ENCODE measurements at regions not wholly inside any gene's neighbourhood (a gene's known extent, or its start where the extent isn't known, plus 50 kb on each side); places are given as distances from the start of the nearest gene placed in this dataset.

GRCh38 chr15:26146202-26146601, 283.1 kb upstream of the ATP10A start (continued):
- no peak for TF ChIP-seq ZNF518A (tag by site-specific recombination; conservative IDR thresholded peaks at IDR 0.05; ENCODE audit: low read depth)

GRCh38 chr15:26145796-26146195, 282.7 kb upstream of the ATP10A start:
- H3K4me1 ChIP-seq (ENCODE audit: control insufficient read depth, insufficient read depth, low read length) = no peaks in the 10 kb centered on the region
- ChIA-PET CTCF (no interaction called here), POLR2A (no interaction called here)
- TF ChIP-seq ZNF514 (tag by site-specific recombination; IDR thresholded peaks at IDR 0.05) = no peak
- TF ChIP-seq GLIS2 (tag by site-specific recombination; IDR thresholded peaks at IDR 0.05) = no peak
- TF ChIP-seq TCF7L2 (IDR thresholded peaks at IDR 0.05; ENCODE audit: borderline replicate concordance, low read depth, low read length) = no peak
- TF ChIP-seq ZSCAN16 (tag by site-specific recombination; IDR thresholded peaks at IDR 0.05) = no peak
- no peak for TF ChIP-seq ZBTB21 (tag by site-specific recombination; IDR thresholded peaks at IDR 0.05)
- no peak for TF ChIP-seq ZNF140 (tag by site-specific recombination; IDR thresholded peaks at IDR 0.05)
- TF ChIP-seq ZNF112 (tag by site-specific recombination; IDR thresholded peaks at IDR 0.05) = no peak
- no peak for TF ChIP-seq ZBTB8A (tag by site-specific recombination; IDR thresholded peaks at IDR 0.05)
- no peak for TF ChIP-seq ZNF133 (tag by site-specific recombination; IDR thresholded peaks at IDR 0.05)
- TF ChIP-seq GFI1B (tag by site-specific recombination; IDR thresholded peaks at IDR 0.05) = no peak
- TF ChIP-seq ZIC2 (tag by site-specific recombination; IDR thresholded peaks at IDR 0.05) = no peak
- no peak for TF ChIP-seq ZNF146 (tag by site-specific recombination; IDR thresholded peaks at IDR 0.05)
- TF ChIP-seq ZNF548 (tag by site-specific recombination; IDR thresholded peaks at IDR 0.05) = no peak
- no peak for TF ChIP-seq ZNF544 (tag by site-specific recombination; IDR thresholded peaks at IDR 0.05)
- TF ChIP-seq ZNF658 (tag by site-specific recombination; IDR thresholded peaks at IDR 0.05) = no peak
- TF ChIP-seq ZNF239 (tag by site-specific recombination; IDR thresholded peaks at IDR 0.05) = no peak
- TF ChIP-seq ZBTB1 (tag by site-specific recombination; IDR thresholded peaks at IDR 0.05) = no peak
- no peak for TF ChIP-seq ZNF16 (tag by site-specific recombination; IDR thresholded peaks at IDR 0.05; ENCODE audit: low read depth)
- TF ChIP-seq KLF8 (tag by site-specific recombination; IDR thresholded peaks at IDR 0.05) = no peak
- H3K36me3 ChIP-seq (ENCODE audit: control insufficient read depth in 2 of 2, insufficient read depth in 1 of 2, low read length in 2 of 2) = no peaks in the 10 kb centered on the region
- no peak overlapping the region for H3K27ac ChIP-seq (ENCODE audit: extremely low read depth, low read depth, low read length)
- no peaks in the 10 kb centered on the region for H3K9me3 ChIP-seq (ENCODE audit: control insufficient read depth, insufficient read depth, low read depth, low read length)
- no peak overlapping the region for H3K4me3 ChIP-seq (ENCODE audit: low read depth, low read length)

- Histone ChIP-seq H3K4me3 (ENCODE audit: low read depth, low read length) (no peak overlapping the region), H3K36me3 (ENCODE audit: control insufficient read depth in 2 of 2, insufficient read depth in 1 of 2, low read length in 2 of 2) (no peaks in the 10 kb centered on the region), H3K9me3 (ENCODE audit: control insufficient read depth, insufficient read depth, low read depth, low read length) (no peaks in the 10 kb centered on the region), H3K27ac (ENCODE audit: extremely low read depth, low read depth, low read length) (no peak overlapping the region), H3K4me1 (ENCODE audit: control insufficient read depth, insufficient read depth, low read length) (no peaks in the 10 kb centered on the region)
- CTCF ChIA-PET = no interaction called here
- TF ChIP-seq OVOL3 (tag by site-specific recombination; IDR thresholded peaks at IDR 0.05) = no peak
- TF ChIP-seq HOXC10 (CRISPR knock-in tag; IDR thresholded peaks at IDR 0.05) = no peak
- TF ChIP-seq ZNF184 (tag by site-specific recombination; IDR thresholded peaks at IDR 0.05) = no peak
- no peak for TF ChIP-seq ZFP3 (tag by site-specific recombination; IDR thresholded peaks at IDR 0.05; ENCODE audit: low read depth)
- no peak for TF ChIP-seq ZNF514 (tag by site-specific recombination; IDR thresholded peaks at IDR 0.05)
- TF ChIP-seq ZEB2 (tag by site-specific recombination; IDR thresholded peaks at IDR 0.05) = no peak
- TF ChIP-seq ZNF211 (tag by site-specific recombination; IDR thresholded peaks at IDR 0.05; ENCODE audit: low read depth) = no peak
- TF ChIP-seq ZNF600 (tag by site-specific recombination; IDR thresholded peaks at IDR 0.05) = no peak
- TF ChIP-seq ZNF580 (tag by site-specific recombination; IDR thresholded peaks at IDR 0.05) = no peak
- TF ChIP-seq ZNF555 (tag by site-specific recombination; conservative IDR thresholded peaks at IDR 0.05) = no peak
- TF ChIP-seq KLF10 (tag by site-specific recombination; IDR thresholded peaks at IDR 0.05) = no peak
- POLR2A ChIA-PET = no interaction called here
These were observed 281.7 kb upstream of the ATP10A start for GRCh38 chr15:26144836-26145235.

Data from HEK293 (cell line).